ENCODE measurements at regions not wholly inside any gene's neighbourhood (a gene's known extent, or its start where the extent isn't known, plus 50 kb on each side); places are given as distances from the start of the nearest gene placed in this dataset.
A peak's percentile ranks its signal among the peaks of the same experiment; 100 is the strongest.

DNA sequence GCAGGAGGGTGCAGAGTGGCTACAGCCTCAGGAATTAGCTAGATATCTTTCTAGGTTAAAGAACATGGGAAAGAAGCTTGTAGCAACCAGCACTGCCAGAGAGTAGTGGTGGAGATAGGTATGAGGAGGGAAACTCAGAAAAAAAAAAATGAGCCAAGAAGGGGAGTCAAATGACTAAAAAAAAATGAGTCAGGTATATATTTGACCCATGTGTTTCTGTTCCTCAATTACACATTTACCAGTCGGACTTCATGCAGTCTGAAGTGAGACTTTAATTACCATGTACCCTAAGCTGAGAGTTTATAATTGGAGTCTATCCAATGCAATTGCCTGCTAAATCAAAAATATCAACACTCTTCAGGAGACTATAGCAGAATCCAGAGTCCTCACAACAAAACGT, 964.6 kb downstream of the HACE1 start:
- Histone ChIP-seq H3K9ac (no peak overlapping the region), H2AFZ (ENCODE audit: low read depth) (no peak overlapping the region), H3K4me3 (ENCODE audit: low read depth in 2 of 2, low read length in 1 of 2) (no peak overlapping the region), H3K9me3 (no peaks in the 10 kb centered on the region), H3K36me3 (replicated peaks in 1 of 2; ENCODE audit: control insufficient read depth in 1 of 2, insufficient read depth in 2 of 2, low read length in 1 of 2) (no peaks in the 10 kb centered on the region), H3K27me3 (ENCODE audit: insufficient read depth) (no peaks in the 10 kb centered on the region), H3K27ac (ENCODE audit: low read depth in 2 of 2, low read length in 1 of 2) (no peak overlapping the region), H3K79me2 (ENCODE audit: insufficient read depth) (no peaks in the 10 kb centered on the region), H3F3A (replicated peaks; ENCODE audit: insufficient read depth) (no peaks in the 10 kb centered on the region), H4K20me1 (ENCODE audit: insufficient read depth) (no peaks in the 10 kb centered on the region), H3K9me2 (no peaks in the 10 kb centered on the region), H3K4me2 (no peak overlapping the region), H3K4me1 (ENCODE audit: control insufficient read depth in 1 of 2, insufficient read depth in 2 of 2, low read depth in 1 of 2, low read length in 1 of 2) (no peaks in the 10 kb centered on the region; a peak in 1 of 4 replicates)
- ChIA-PET CTCF (interaction anchor here (0.9 kb wide), 1 partner anchor 44 kb away, joined by 3 read pairs; no protein-coding TSS in a partner anchor), POLR2A (no interaction called here)
- 51% methylated on average over 2 of the region's 2 CpGs for WGBS (ENCODE audit: low lambda C conversion rate)
- TF ChIP-seq EP300 (IDR thresholded peaks at IDR 0.05; ENCODE audit: borderline replicate concordance in 1 of 2, low read depth in 1 of 2, low read length in 1 of 2) (no peak), NFIC (IDR thresholded peaks at IDR 0.05; ENCODE audit: borderline replicate concordance) (no peak), GATA2 (CRISPR knock-in tag; IDR thresholded peaks at IDR 0.05) (no peak), RFX5 (IDR thresholded peaks at IDR 0.05; ENCODE audit: low read length) (no peak), JUND (IDR thresholded peaks at IDR 0.05) (no peak)
- TF ChIP-seq, protein P1, sequence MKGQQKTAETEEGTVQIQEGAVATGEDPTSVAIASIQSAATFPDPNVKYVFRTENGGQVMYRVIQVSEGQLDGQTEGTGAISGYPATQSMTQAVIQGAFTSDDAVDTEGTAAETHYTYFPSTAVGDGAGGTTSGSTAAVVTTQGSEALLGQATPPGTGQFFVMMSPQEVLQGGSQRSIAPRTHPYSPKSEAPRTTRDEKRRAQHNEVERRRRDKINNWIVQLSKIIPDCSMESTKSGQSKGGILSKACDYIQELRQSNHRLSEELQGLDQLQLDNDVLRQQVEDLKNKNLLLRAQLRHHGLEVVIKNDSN (IDR thresholded peaks at IDR 0.05; ENCODE audit: borderline replicate concordance, low read depth), result no peak
- DNase-seq, result no peak

DNA sequence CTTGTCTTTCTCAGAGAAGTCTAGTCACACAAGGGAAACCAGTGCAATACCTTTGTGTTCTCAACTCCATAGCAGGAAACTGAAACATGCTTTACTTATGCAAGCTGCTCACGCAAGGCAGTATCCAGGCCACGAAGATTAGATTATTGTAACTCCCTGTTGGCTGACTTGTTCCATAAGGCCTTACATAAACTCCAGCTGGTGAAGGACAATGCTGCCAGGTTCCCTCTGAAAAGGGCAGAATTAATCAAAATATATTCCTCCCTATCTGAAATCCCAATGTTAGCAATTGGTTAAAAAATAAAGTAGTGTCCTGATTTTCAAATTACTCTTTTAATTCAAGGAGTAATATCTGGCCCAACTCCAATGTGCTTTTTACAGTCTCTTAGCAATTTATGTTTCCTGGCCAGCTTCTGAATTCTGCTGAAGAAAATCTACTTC, 966.6 kb downstream of the HACE1 start:
- Histone ChIP-seq H3K9me2 (no peaks in the 10 kb centered on the region), H3K27ac (ENCODE audit: low read depth in 2 of 2, low read length in 1 of 2) (peak overlapping the region in 1 of 2 experiments; percentile 75; a peak in 2 of 4 replicates), H3K4me1 (ENCODE audit: control insufficient read depth in 1 of 2, insufficient read depth in 2 of 2, low read depth in 1 of 2, low read length in 1 of 2) (no peaks in the 10 kb centered on the region; a peak in 1 of 4 replicates), H3K4me2 (no peak overlapping the region), H4K20me1 (ENCODE audit: insufficient read depth) (no peaks in the 10 kb centered on the region), H3K9me3 (no peaks in the 10 kb centered on the region), H2AFZ (ENCODE audit: low read depth) (no peak overlapping the region), H3K36me3 (replicated peaks in 1 of 2; ENCODE audit: control insufficient read depth in 1 of 2, insufficient read depth in 2 of 2, low read length in 1 of 2) (no peaks in the 10 kb centered on the region), H3K79me2 (ENCODE audit: insufficient read depth) (no peaks in the 10 kb centered on the region), H3F3A (replicated peaks; ENCODE audit: insufficient read depth) (no peaks in the 10 kb centered on the region), H3K4me3 (ENCODE audit: low read depth in 2 of 2, low read length in 1 of 2) (no peak overlapping the region), H3K27me3 (ENCODE audit: insufficient read depth) (no peaks in the 10 kb centered on the region), H3K9ac (no peak overlapping the region)
- TF ChIP-seq FOXJ3 (CRISPR knock-in tag; IDR thresholded peaks at IDR 0.05) (no peak), SMC3 (IDR thresholded peaks at IDR 0.05; ENCODE audit: low read depth, low read length) (no peak), RAD21 (IDR thresholded peaks at IDR 0.05; ENCODE audit: low read length) (0 out of 2 replicates have a peak, but pooled peaks have one; percentile 1), EP300 (IDR thresholded peaks at IDR 0.05; ENCODE audit: borderline replicate concordance in 1 of 2, low read depth in 1 of 2, low read length in 1 of 2) (no peak; a peak in 1 of 4 replicates)
- TF ChIP-seq, protein P1 (IDR thresholded peaks at IDR 0.05; ENCODE audit: borderline replicate concordance, low read depth), result no peak
- POLR2A ChIA-PET, result no interaction called here
- CTCF ChIA-PET, result interaction anchor here (0.6 to 1.2 kb wide), 2 partner anchors 24 to 1056 kb away, joined by 3 read pairs; no protein-coding TSS in a partner anchor
- peak; percentile 22 for DNase-seq
- 19% methylated on average over 2 of the region's 2 CpGs for WGBS (ENCODE audit: low lambda C conversion rate)

- Histone ChIP-seq H3K27me3 (ENCODE audit: insufficient read depth) (no peaks in the 10 kb centered on the region), H3K4me1 (ENCODE audit: control insufficient read depth in 1 of 2, insufficient read depth in 2 of 2, low read depth in 1 of 2, low read length in 1 of 2) (no peaks in the 10 kb centered on the region), H3K79me2 (ENCODE audit: insufficient read depth) (no peaks in the 10 kb centered on the region), H3F3A (replicated peaks; ENCODE audit: insufficient read depth) (no peaks in the 10 kb centered on the region), H3K9me3 (no peaks in the 10 kb centered on the region), H2AFZ (ENCODE audit: low read depth) (no peak overlapping the region), H4K20me1 (ENCODE audit: insufficient read depth) (no peaks in the 10 kb centered on the region), H3K27ac (ENCODE audit: low read depth in 2 of 2, low read length in 1 of 2) (no peak overlapping the region), H3K4me3 (ENCODE audit: low read depth in 2 of 2, low read length in 1 of 2) (no peak overlapping the region), H3K9me2 (no peaks in the 10 kb centered on the region), H3K4me2 (no peak overlapping the region), H3K9ac (no peak overlapping the region), H3K36me3 (replicated peaks in 1 of 2; ENCODE audit: control insufficient read depth in 1 of 2, insufficient read depth in 2 of 2, low read length in 1 of 2) (no peaks in the 10 kb centered on the region)
- WGBS (ENCODE audit: low lambda C conversion rate), result 70% methylated on average over 1 of the region's 1 CpG
- ChIA-PET CTCF (no interaction called here), POLR2A (no interaction called here)
- DNase-seq, result no peak
- TF ChIP-seq RAD21 (IDR thresholded peaks at IDR 0.05; ENCODE audit: low read length) (no peak), RCOR1 (IDR thresholded peaks at IDR 0.05; ENCODE audit: low read length) (no peak), JUND (IDR thresholded peaks at IDR 0.05) (no peak), YY1 (IDR thresholded peaks at IDR 0.05; ENCODE audit: low read depth) (no peak), NRF1 (IDR thresholded peaks at IDR 0.05; ENCODE audit: low read depth, low read length) (no peak), GATA2 (CRISPR knock-in tag; IDR thresholded peaks at IDR 0.05) (no peak), CTCF (IDR thresholded peaks at IDR 0.05) (no peak)
- TF ChIP-seq, protein P2, sequence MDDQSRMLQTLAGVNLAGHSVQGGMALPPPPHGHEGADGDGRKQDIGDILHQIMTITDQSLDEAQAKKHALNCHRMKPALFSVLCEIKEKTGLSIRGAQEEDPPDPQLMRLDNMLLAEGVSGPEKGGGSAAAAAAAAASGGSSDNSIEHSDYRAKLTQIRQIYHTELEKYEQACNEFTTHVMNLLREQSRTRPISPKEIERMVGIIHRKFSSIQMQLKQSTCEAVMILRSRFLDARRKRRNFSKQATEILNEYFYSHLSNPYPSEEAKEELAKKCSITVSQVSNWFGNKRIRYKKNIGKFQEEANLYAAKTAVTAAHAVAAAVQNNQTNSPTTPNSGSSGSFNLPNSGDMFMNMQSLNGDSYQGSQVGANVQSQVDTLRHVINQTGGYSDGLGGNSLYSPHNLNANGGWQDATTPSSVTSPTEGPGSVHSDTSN (IDR thresholded peaks at IDR 0.05), result no peak
- TF ChIP-seq, protein P3, sequence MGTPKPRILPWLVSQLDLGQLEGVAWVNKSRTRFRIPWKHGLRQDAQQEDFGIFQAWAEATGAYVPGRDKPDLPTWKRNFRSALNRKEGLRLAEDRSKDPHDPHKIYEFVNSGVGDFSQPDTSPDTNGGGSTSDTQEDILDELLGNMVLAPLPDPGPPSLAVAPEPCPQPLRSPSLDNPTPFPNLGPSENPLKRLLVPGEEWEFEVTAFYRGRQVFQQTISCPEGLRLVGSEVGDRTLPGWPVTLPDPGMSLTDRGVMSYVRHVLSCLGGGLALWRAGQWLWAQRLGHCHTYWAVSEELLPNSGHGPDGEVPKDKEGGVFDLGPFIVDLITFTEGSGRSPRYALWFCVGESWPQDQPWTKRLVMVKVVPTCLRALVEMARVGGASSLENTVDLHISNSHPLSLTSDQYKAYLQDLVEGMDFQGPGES (IDR thresholded peaks at IDR 0.05; ENCODE audit: low read depth, low read length), result no peak
- TF ChIP-seq, protein P1 (IDR thresholded peaks at IDR 0.05; ENCODE audit: borderline replicate concordance, low read depth), result no peak
Measured at GRCh38 chr6:103886951-103887350, 972.8 kb downstream of the HACE1 start.
